Natural killer cell (primary cell): ENCODE measurements at regions not wholly inside any gene's neighbourhood (a gene's known extent, or its start where the extent isn't known, plus 50 kb on each side); places are given as distances from the start of the nearest gene placed in this dataset.

Experiments used
- ATAC-seq, 3 donors: fragments of 150-1000 bp in 2 of 3; fragments of 200-7000 bp in 1 of 3; cut with Tn5 transposase; 1 replicate in 1 of 3; 2 replicates in 2 of 3; pipeline ENCODE4 v1.10.0; 2021; ENCODE audit warnings: mild to moderate bottlenecking in 2 of 3, moderate library complexity in 2 of 3
- DNase-seq, 2 donors: peaks; one replicate each; pipeline versions ENCODE4 v3.0.0 to v3.0.0-alpha.2; 2013 to 2021; ENCODE audit warnings: mixed read lengths in 1 of 2
- H3K27ac ChIP-seq: one replicate; pipeline ENCODE4 v1.5.1; 2013; ENCODE audit warnings: mild to moderate bottlenecking, low read length
- H3K27me3 ChIP-seq: one replicate; pipeline ENCODE4 v1.6.1; 2013; ENCODE audit warnings: low read length; ENCODE audit not compliant: control insufficient read depth, insufficient read depth
- H3K36me3 ChIP-seq: one replicate; pipeline ENCODE4 v1.6.1; 2013; ENCODE audit warnings: low read length; ENCODE audit not compliant: control insufficient read depth, insufficient read depth
- H3K4me1 ChIP-seq: one replicate; pipeline ENCODE4 v1.6.1; 2013; ENCODE audit warnings: low read length; ENCODE audit not compliant: control insufficient read depth, insufficient read depth
- H3K4me3 ChIP-seq: one replicate; pipeline ENCODE4 v1.5.1; 2013; ENCODE audit warnings: low read length
- H3K9me3 ChIP-seq: one replicate; pipeline ENCODE4 v1.6.1; 2013; ENCODE audit warnings: low read length; ENCODE audit not compliant: control insufficient read depth, insufficient read depth
- H3K27ac Mint-ChIP-seq, 2 donors: one replicate each; pipeline ENCODE4 v1.8.0; 2022; ENCODE audit warnings: mild to moderate bottlenecking in 2 of 2, mixed read lengths in 2 of 2, moderate library complexity in 1 of 2
- H3K27me3 Mint-ChIP-seq, 2 donors: one replicate each; pipeline ENCODE4 v1.8.0; 2022; ENCODE audit warnings: low read depth in 2 of 2, mixed read lengths in 2 of 2
- H3K36me3 Mint-ChIP-seq: one replicate; pipeline ENCODE4 v1.8.0; 2022; ENCODE audit warnings: mixed read lengths
- H3K4me1 Mint-ChIP-seq, 2 donors: one replicate each; pipeline ENCODE4 v1.8.0; 2022; ENCODE audit warnings: mixed read lengths in 2 of 2
- H3K4me3 Mint-ChIP-seq: one replicate; pipeline ENCODE4 v1.8.0; 2022; ENCODE audit warnings: mild to moderate bottlenecking, moderate library complexity, mixed read lengths
- H3K9me3 Mint-ChIP-seq, 2 donors: one replicate each; pipeline ENCODE4 v1.8.0; 2022; ENCODE audit warnings: mixed read lengths in 2 of 2
- WGBS: methylation state at CpG from one replicate; pipeline ENCODE4 v1.1.7; 2013; ENCODE audit warnings: missing lambda C conversion rate; ENCODE audit not compliant: insufficient coverage; 5-methylcytosine and 5-hydroxymethylcytosine counted together
- intact Hi-C: fragments of 100-400 bp; cut with micrococcal nuclease; formaldehyde crosslinking; loops from one replicate; pipeline ENCODE4 v1.14.2; 2022
- TF ChIP-seq, protein P1 (sequence below): fragments of 200-600 bp; IDR thresholded peaks from one replicate; pipeline ENCODE4 v1.8.0; 2022; ENCODE audit warnings: antibody characterized with exemption

DNA sequence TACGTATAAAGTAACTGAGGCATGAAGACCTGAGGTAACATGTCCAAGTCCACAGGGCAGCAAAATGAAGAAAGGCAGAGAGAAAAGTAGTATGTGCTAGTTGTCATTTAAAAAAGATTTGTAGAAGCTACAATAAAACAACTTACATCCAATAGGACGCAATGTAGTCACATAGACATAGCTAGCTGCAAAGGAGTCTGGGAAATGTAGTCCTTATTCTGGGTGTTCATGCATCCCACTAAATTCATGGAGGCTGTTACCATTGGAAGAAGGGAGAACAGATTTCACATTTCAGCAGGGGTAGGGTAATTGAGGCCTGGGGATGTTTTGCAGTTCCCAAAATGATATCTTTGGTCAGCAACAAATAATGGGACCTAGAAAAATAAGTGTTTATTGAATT lies 571.4 kb downstream of the MIAT start:
- no peaks in the 10 kb centered on the region for H3K36me3 Mint-ChIP-seq
- Histone ChIP-seq H3K27me3 (no peaks in the 10 kb centered on the region), H3K4me1 (no peaks in the 10 kb centered on the region), H3K27ac (no peak overlapping the region), H3K36me3 (no peaks in the 10 kb centered on the region), H3K9me3 (no peaks in the 10 kb centered on the region), H3K4me3 (no peak overlapping the region)
- DNase-seq = no peak
- WGBS = 67% methylated on average over 2 of the region's 2 CpGs
- H3K9me3 Mint-ChIP-seq = no peaks in the 10 kb centered on the region
- H3K27ac Mint-ChIP-seq = no peak overlapping the region
- no peak overlapping the region for H3K4me3 Mint-ChIP-seq
- TF ChIP-seq, protein P1, sequence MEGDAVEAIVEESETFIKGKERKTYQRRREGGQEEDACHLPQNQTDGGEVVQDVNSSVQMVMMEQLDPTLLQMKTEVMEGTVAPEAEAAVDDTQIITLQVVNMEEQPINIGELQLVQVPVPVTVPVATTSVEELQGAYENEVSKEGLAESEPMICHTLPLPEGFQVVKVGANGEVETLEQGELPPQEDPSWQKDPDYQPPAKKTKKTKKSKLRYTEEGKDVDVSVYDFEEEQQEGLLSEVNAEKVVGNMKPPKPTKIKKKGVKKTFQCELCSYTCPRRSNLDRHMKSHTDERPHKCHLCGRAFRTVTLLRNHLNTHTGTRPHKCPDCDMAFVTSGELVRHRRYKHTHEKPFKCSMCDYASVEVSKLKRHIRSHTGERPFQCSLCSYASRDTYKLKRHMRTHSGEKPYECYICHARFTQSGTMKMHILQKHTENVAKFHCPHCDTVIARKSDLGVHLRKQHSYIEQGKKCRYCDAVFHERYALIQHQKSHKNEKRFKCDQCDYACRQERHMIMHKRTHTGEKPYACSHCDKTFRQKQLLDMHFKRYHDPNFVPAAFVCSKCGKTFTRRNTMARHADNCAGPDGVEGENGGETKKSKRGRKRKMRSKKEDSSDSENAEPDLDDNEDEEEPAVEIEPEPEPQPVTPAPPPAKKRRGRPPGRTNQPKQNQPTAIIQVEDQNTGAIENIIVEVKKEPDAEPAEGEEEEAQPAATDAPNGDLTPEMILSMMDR = no peak
- ATAC-seq = no peak
- intact Hi-C loops = no loop called here
- peaks cover 8 to 31% of the 10 kb centered on the region in 2 donors for H3K27me3 Mint-ChIP-seq
- H3K4me1 Mint-ChIP-seq = no peaks in the 10 kb centered on the region

DNA sequence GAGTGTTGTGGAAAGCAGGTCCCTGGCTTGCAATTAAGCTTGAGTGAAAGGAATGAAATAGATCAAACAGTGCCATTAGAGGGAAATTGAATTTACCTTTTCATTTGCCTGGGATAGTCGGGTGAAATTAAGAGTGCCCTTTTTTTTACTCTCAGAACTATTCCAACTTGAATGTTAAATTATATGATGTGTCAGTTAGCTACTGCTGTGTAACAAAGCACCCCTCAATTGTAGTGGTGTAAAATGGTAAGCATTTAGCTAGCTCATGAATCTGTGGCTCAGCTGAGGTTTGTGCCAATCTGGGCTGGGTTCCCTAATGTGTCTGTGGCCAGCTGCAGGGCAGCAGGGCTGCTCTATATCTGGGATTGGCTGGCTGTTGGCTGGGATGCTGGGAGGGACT lies 571.4 kb downstream of the MN1 start:
- intact Hi-C loops = no loop called here
- Histone ChIP-seq H3K4me1 (no peaks in the 10 kb centered on the region), H3K27me3 (no peaks in the 10 kb centered on the region), H3K4me3 (no peak overlapping the region), H3K27ac (no peak overlapping the region), H3K36me3 (no peaks in the 10 kb centered on the region), H3K9me3 (no peaks in the 10 kb centered on the region)
- Mint-ChIP-seq H3K4me3 (no peak overlapping the region), H3K4me1 (no peaks in the 10 kb centered on the region), H3K9me3 (no peaks in the 10 kb centered on the region), H3K36me3 (no peaks in the 10 kb centered on the region), H3K27ac (no peak overlapping the region), H3K27me3 (peaks cover 8 to 32% of the 10 kb centered on the region in 2 donors)
- DNase-seq (no peak), ATAC-seq (peak in 1 of 3 donors; percentile 24)
- no CpG with 5 or more reads among the region's 1 CpG for WGBS
- TF ChIP-seq, protein P1 = no peak

DNA sequence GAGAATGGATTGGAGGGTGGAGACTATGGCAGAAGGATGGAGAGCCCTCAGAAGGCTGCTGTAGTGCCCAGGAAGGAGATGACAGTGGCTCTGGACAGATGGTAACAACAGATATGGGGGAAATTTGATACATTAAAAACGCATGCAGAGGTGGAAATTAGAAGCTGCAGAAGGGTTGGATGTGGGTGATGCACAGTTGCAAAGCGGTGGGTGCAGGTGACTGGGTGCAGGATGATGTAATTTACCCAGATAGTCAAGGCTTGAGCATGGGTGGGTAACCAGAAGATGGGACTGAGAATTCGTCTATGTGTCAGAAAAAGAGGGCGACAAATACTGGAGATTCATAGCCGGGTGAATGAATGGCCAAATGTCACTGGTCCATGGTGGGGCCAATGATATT lies 570.3 kb downstream of the MN1 start:
- no peak overlapping the region for H3K4me3 Mint-ChIP-seq
- no peak overlapping the region for H3K27ac Mint-ChIP-seq
- no peaks in the 10 kb centered on the region for H3K36me3 Mint-ChIP-seq
- no peaks in the 10 kb centered on the region for H3K9me3 Mint-ChIP-seq
- no peaks in the 10 kb centered on the region for H3K4me1 Mint-ChIP-seq
- H3K36me3 ChIP-seq = no peaks in the 10 kb centered on the region
- 77% methylated on average over 5 of the region's 5 CpGs for WGBS
- no peak overlapping the region for H3K27ac ChIP-seq
- TF ChIP-seq, protein P1 = no peak
- DNase-seq (no peak), ATAC-seq (no peak)
- peaks cover 8 to 32% of the 10 kb centered on the region in 2 donors for H3K27me3 Mint-ChIP-seq
- intact Hi-C loops = no loop called here
- H3K4me3 ChIP-seq = no peak overlapping the region
- H3K27me3 ChIP-seq = no peaks in the 10 kb centered on the region
- H3K4me1 ChIP-seq = no peaks in the 10 kb centered on the region
- no peaks in the 10 kb centered on the region for H3K9me3 ChIP-seq

DNA sequence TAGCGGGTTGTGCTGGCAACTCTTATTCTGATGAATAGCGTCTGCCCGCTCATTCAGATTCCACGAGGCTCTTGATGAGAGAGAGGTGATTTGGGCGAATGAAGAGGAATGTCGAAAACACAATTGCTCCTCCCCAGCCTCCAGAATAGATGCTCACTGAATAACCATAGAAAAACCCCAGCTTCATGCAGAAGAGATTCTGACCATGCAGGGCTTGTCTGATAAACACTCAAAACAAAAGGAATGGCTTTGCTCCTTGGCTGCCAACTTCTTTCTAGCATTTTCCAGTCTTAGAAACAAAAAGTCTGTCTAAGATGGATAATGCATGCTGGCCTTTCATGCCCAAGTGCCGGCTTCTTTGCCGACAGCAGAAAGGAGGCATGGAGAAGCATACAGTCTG lies 569.5 kb downstream of the MN1 start:
- intact Hi-C loops = no loop called here

More for the DNA sequence above, 569.5 kb downstream of the MN1 start:
- WGBS = 91% methylated on average over 5 of the region's 8 CpGs
- DNase-seq (no peak), ATAC-seq (no peak)
- Mint-ChIP-seq H3K9me3 (no peaks in the 10 kb centered on the region), H3K4me3 (no peak overlapping the region), H3K36me3 (no peaks in the 10 kb centered on the region), H3K4me1 (no peaks in the 10 kb centered on the region), H3K27me3 (peaks cover 8 to 32% of the 10 kb centered on the region in 2 donors), H3K27ac (no peak overlapping the region)
- H3K27me3 ChIP-seq = no peaks in the 10 kb centered on the region
- no peaks in the 10 kb centered on the region for H3K9me3 ChIP-seq
- no peak overlapping the region for H3K27ac ChIP-seq
- no peaks in the 10 kb centered on the region for H3K4me1 ChIP-seq
- TF ChIP-seq, protein P1 = no peak
- H3K4me3 ChIP-seq = no peak overlapping the region
- H3K36me3 ChIP-seq = no peaks in the 10 kb centered on the region
